HUES48 (cell line): ENCODE measurements at regions not wholly inside any gene's neighbourhood (a gene's known extent, or its start where the extent isn't known, plus 50 kb on each side); places are given as distances from the start of the nearest gene placed in this dataset.

Source experiments
- H3K27ac ChIP-seq: one replicate; pipeline ENCODE4 v1.7.0; 2013; ENCODE audit warnings: low read depth, low read length, inconsistent platforms
- H3K27me3 ChIP-seq: 2 replicates; pipeline ENCODE4 v1.6.1; 2013; ENCODE audit warnings: mild to moderate bottlenecking, low read length; ENCODE audit not compliant: control insufficient read depth, insufficient read depth
- H3K36me3 ChIP-seq: 2 replicates; pipeline ENCODE4 v1.6.1; 2013; ENCODE audit warnings: low read length; ENCODE audit not compliant: control insufficient read depth, insufficient read depth
- H3K4me1 ChIP-seq: 2 replicates; pipeline ENCODE4 v1.6.1; 2013; ENCODE audit warnings: mild to moderate bottlenecking, low read length; ENCODE audit not compliant: control insufficient read depth, insufficient read depth
- H3K4me3 ChIP-seq: 2 replicates; pipeline ENCODE4 v1.5.1; 2013; ENCODE audit warnings: mild to moderate bottlenecking, low read depth, low read length
- H3K9ac ChIP-seq: 2 replicates; pipeline ENCODE4 v1.6.1; 2013; ENCODE audit warnings: mild to moderate bottlenecking, low read depth, low read length, moderate library complexity
- H3K9me3 ChIP-seq: 2 replicates; pipeline ENCODE4 v1.6.1; 2013; ENCODE audit warnings: low read length; ENCODE audit not compliant: control insufficient read depth, insufficient read depth

GRCh38 chr20:62583424-62583920 is 58.8 kb upstream of the SLCO4A1 start:
- H3K9ac ChIP-seq: no peak overlapping the region
- H3K27ac ChIP-seq: no peak overlapping the region
- 0 out of 2 replicates have a peak, but pooled peaks cover 4% of the 10 kb centered on the region for H3K4me1 ChIP-seq
- no peaks in the 10 kb centered on the region for H3K9me3 ChIP-seq
- H3K4me3 ChIP-seq: no peak overlapping the region
- H3K36me3 ChIP-seq: no peaks in the 10 kb centered on the region
- no peaks in the 10 kb centered on the region for H3K27me3 ChIP-seq

- Histone ChIP-seq H3K27me3 (no peaks in the 10 kb centered on the region), H3K4me3 (no peak overlapping the region), H3K4me1 (0 out of 2 replicates have a peak, but pooled peaks cover 4% of the 10 kb centered on the region), H3K27ac (no peak overlapping the region), H3K9ac (no peak overlapping the region), H3K36me3 (no peaks in the 10 kb centered on the region), H3K9me3 (no peaks in the 10 kb centered on the region)
Measured at GRCh38 chr20:62584671-62585460, 57.4 kb upstream of the SLCO4A1 start.

GRCh38 chr20:62585461-62585970 is 56.8 kb upstream of the SLCO4A1 start:
- no peak overlapping the region for H3K27ac ChIP-seq

DNA sequence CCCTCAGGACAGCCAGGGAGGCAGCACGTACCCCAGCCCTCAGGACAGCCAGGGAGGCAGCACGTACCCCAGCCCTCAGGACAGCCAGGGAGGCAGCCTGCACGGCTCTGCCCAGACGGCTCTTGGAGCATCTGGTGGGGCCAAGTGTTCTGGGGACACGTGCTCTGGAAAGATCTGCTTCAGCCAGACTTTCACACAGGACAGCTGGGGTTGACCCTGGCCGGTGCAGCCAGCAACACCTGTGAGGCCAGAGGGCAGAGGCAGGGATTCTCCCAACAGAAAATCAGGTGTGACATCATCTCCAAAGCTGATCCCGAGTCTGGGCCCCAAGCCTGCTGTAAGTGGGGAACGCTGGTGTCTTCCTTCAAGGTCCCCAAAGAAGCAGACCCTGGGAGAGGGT is 55.5 kb upstream of the SLCO4A1 start:
- Histone ChIP-seq H3K4me3 (no peak overlapping the region), H3K36me3 (no peaks in the 10 kb centered on the region), H3K9me3 (no peaks in the 10 kb centered on the region), H3K27me3 (no peaks in the 10 kb centered on the region), H3K27ac (no peak overlapping the region), H3K4me1 (0 out of 2 replicates have a peak, but pooled peaks cover under 1% of the 10 kb centered on the region), H3K9ac (no peak overlapping the region)

More at GRCh38 chr20:62585461-62585970, 56.8 kb upstream of the SLCO4A1 start:
- no peaks in the 10 kb centered on the region for H3K27me3 ChIP-seq
- H3K4me3 ChIP-seq: no peak overlapping the region
- H3K9ac ChIP-seq: no peak overlapping the region
- H3K36me3 ChIP-seq: no peaks in the 10 kb centered on the region
- H3K9me3 ChIP-seq: no peaks in the 10 kb centered on the region
- 0 out of 2 replicates have a peak, but pooled peaks cover 4% of the 10 kb centered on the region for H3K4me1 ChIP-seq

GRCh38 chr20:62587757-62588402 is 54.4 kb upstream of the SLCO4A1 start:
- Histone ChIP-seq H3K9me3 (no peaks in the 10 kb centered on the region), H3K36me3 (no peaks in the 10 kb centered on the region), H3K4me1 (no peaks in the 10 kb centered on the region), H3K9ac (no peak overlapping the region), H3K27me3 (no peaks in the 10 kb centered on the region), H3K4me3 (no peak overlapping the region), H3K27ac (no peak overlapping the region)

GRCh38 chr20:62588458-62589149 is 53.7 kb upstream of the SLCO4A1 start:
- H3K9me3 ChIP-seq: no peaks in the 10 kb centered on the region
- H3K27ac ChIP-seq: no peak overlapping the region
- no peaks in the 10 kb centered on the region for H3K27me3 ChIP-seq
- H3K4me3 ChIP-seq: no peak overlapping the region
- H3K4me1 ChIP-seq: no peaks in the 10 kb centered on the region
- H3K36me3 ChIP-seq: no peaks in the 10 kb centered on the region
- no peak overlapping the region for H3K9ac ChIP-seq

- H3K9me3 ChIP-seq: no peaks in the 10 kb centered on the region
- no peak overlapping the region for H3K27ac ChIP-seq
Measured at GRCh38 chr20:62589150-62589498, 53.2 kb upstream of the SLCO4A1 start.

DNA sequence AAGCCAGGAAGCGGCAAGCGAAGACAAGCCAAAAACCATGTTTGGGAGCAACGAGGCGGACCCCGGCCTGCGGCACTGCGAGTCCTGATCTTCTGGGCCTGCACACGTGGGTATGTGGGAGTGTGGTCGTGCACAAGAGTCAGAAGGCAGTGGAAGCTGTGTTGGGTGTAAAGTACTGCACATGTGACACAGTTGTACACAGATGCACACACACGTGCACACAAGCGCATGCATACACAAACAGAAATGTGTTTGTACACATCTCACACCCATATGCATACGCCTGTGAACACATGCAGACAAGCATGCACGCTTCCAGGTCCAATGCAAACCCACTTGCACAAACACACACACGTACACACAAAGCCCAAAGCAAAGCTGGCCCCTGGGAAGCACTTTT is 52.6 kb upstream of the SLCO4A1 start:
- Histone ChIP-seq H3K9ac (no peak overlapping the region), H3K4me1 (no peaks in the 10 kb centered on the region), H3K36me3 (no peaks in the 10 kb centered on the region), H3K9me3 (no peaks in the 10 kb centered on the region), H3K4me3 (no peak overlapping the region), H3K27ac (no peak overlapping the region), H3K27me3 (no peaks in the 10 kb centered on the region)

More at GRCh38 chr20:62589150-62589498, 53.2 kb upstream of the SLCO4A1 start:
- Histone ChIP-seq H3K27me3 (no peaks in the 10 kb centered on the region), H3K4me3 (no peak overlapping the region), H3K9ac (no peak overlapping the region), H3K36me3 (no peaks in the 10 kb centered on the region), H3K4me1 (no peaks in the 10 kb centered on the region)

DNA sequence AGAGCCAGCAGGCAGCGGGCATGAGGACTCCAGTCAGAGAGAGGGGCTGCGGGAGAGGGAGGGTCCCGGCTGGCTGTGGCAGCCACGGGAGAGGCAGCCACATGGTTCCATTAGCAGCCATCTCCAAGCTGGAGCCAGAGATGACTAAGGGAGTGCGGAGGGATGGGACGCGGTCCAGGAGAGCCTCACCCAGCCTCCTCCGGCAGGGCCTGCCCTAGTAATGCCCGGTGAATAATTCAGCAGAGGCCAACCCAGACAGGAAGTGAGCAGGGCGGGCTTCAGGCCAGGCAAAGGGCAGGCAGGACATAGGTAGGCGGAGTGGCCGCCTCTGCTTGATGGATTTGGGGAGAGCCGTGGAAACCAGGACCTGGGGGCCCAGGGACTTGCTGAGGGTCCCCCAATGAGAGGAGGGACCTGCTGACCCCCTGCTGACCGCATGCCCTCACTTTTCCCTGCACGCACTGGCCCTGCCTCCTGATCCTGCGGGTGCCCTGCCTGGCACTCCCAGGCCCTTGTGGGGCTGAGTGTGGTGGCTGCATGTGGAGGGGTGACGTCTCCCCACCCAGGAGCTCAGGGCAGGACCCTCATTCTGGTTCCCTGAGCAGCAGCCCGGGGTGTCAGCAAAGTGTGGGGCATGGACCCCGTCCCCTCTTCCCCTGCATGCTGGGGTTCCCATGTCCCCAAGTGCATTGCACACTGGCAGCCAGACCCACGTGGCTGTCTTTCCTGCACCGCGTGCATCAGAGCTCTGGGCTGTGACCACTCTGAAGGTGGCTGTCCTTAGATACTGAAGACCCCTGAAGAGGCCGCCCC is 51.8 kb upstream of the SLCO4A1 start:
- no peaks in the 10 kb centered on the region for H3K27me3 ChIP-seq
- no peak overlapping the region for H3K4me3 ChIP-seq
- H3K4me1 ChIP-seq: no peaks in the 10 kb centered on the region
- no peak overlapping the region for H3K27ac ChIP-seq
- no peaks in the 10 kb centered on the region for H3K9me3 ChIP-seq
- H3K9ac ChIP-seq: no peak overlapping the region
- no peaks in the 10 kb centered on the region for H3K36me3 ChIP-seq

- Histone ChIP-seq H3K4me3 (no peak overlapping the region), H3K4me1 (no peaks in the 10 kb centered on the region), H3K9ac (no peak overlapping the region), H3K9me3 (no peaks in the 10 kb centered on the region), H3K27me3 (no peaks in the 10 kb centered on the region), H3K36me3 (no peaks in the 10 kb centered on the region), H3K27ac (no peak overlapping the region)
Measured at GRCh38 chr20:62591122-62591468, 51.2 kb upstream of the SLCO4A1 start.
